ENCODE measurements at regions not wholly inside any gene's neighbourhood (a gene's known extent, or its start where the extent isn't known, plus 50 kb on each side); places are given as distances from the start of the nearest gene placed in this dataset.

DNA sequence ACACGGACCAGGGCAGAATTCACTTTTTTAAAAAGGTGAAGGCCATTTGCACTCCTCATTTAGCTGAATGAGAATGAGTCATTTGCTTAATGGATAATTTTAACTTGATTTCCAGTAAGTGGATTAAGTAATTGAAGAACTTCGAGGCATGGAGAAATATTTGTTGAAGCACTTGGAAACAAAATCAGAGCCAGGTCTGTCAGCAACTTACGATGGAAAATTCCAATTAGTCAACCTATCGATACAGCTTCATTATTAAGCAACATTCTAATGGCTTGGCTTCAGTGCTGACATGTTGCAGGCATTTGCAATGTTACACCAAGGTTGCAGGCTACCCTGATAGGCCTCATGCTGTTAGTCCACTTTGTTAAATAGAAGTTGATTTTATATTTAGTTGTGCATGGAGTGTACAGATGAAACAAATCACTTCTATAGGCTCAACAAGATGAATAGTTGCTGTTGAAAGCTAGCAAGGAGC is 423.5 kb upstream of the SLC35B3 start:
- Histone ChIP-seq H3K27me3 (ENCODE audit: insufficient read depth, low read length) (no peaks in the 10 kb centered on the region), H3K79me1 (ENCODE audit: insufficient read depth, low read depth, low read length, poor library complexity, severe bottlenecking) (no peaks in the 10 kb centered on the region), H3T11ph (ENCODE audit: low read length) (no peak overlapping the region), H3K14ac (ENCODE audit: insufficient read depth, low read length) (no peak overlapping the region), H3K18ac (ENCODE audit: insufficient read length, low read depth, low read length) (no peak overlapping the region), H2BK15ac (ENCODE audit: low read depth, low read length) (no peak overlapping the region), H4K8ac (replicated peaks; ENCODE audit: insufficient read length, low read depth, low read length) (no peak overlapping the region), H3K9ac (ENCODE audit: extremely low read depth, insufficient read length, low read length) (no peak overlapping the region), H3K23me2 (ENCODE audit: insufficient read length, low read depth, low read length, poor library complexity, severe bottlenecking) (no peaks in the 10 kb centered on the region), H3K23ac (ENCODE audit: insufficient read length, low read depth, low read length) (no peak overlapping the region), H2BK5ac (ENCODE audit: insufficient read length, low read length) (no peak overlapping the region), H2BK120ac (ENCODE audit: low read depth, low read length, poor library complexity, severe bottlenecking) (no peak overlapping the region), H2AFZ (ENCODE audit: low read length) (no peak overlapping the region), H3K9me3 (ENCODE audit: control insufficient read depth, low read depth, low read length) (no peaks in the 10 kb centered on the region), H3K56ac (ENCODE audit: insufficient read length, low read depth, low read length) (no peak overlapping the region), H3K4me1 (ENCODE audit: insufficient read depth, low read length) (no peaks in the 10 kb centered on the region), H2BK20ac (ENCODE audit: low read depth, low read length, poor library complexity, severe bottlenecking) (no peak overlapping the region), H4K5ac (ENCODE audit: insufficient read length, low read depth, low read length) (no peak overlapping the region), H3K79me2 (ENCODE audit: insufficient read depth, low read length) (no peaks in the 10 kb centered on the region), H4K20me1 (ENCODE audit: control insufficient read depth, insufficient read depth, insufficient read length) (no peaks in the 10 kb centered on the region), H2AK5ac (ENCODE audit: insufficient read length, low read length) (no peak overlapping the region), H3K4ac (ENCODE audit: low read depth, low read length) (no peak overlapping the region), H3K4me2 (ENCODE audit: insufficient read depth, insufficient read length, low read length) (no peak overlapping the region), H3K27ac (ENCODE audit: insufficient read length, low read depth, low read length) (no peak overlapping the region), H2BK12ac (ENCODE audit: insufficient read length, low read depth, low read length) (no peak overlapping the region), H4K91ac (ENCODE audit: insufficient read length, low read depth, low read length) (no peak overlapping the region)
- Mint-ChIP-seq H3K9me3 (no peaks in the 10 kb centered on the region), H3K27me3 (ENCODE audit: low read depth) (no peaks in the 10 kb centered on the region), H3K4me1 (no peaks in the 10 kb centered on the region), H3K4me3 (no peak overlapping the region), H3K36me3 (ENCODE audit: insufficient read depth in 1 of 3, low read depth in 3 of 3) (no peaks in the 10 kb centered on the region), H3K27ac (no peak overlapping the region)
- no CpG with 5 or more reads among the region's 4 CpGs for WGBS (ENCODE audit: extremely low coverage, insufficient read length, low lambda C conversion rate)
- DNase-seq = no peak
- TF ChIP-seq, protein P1, sequence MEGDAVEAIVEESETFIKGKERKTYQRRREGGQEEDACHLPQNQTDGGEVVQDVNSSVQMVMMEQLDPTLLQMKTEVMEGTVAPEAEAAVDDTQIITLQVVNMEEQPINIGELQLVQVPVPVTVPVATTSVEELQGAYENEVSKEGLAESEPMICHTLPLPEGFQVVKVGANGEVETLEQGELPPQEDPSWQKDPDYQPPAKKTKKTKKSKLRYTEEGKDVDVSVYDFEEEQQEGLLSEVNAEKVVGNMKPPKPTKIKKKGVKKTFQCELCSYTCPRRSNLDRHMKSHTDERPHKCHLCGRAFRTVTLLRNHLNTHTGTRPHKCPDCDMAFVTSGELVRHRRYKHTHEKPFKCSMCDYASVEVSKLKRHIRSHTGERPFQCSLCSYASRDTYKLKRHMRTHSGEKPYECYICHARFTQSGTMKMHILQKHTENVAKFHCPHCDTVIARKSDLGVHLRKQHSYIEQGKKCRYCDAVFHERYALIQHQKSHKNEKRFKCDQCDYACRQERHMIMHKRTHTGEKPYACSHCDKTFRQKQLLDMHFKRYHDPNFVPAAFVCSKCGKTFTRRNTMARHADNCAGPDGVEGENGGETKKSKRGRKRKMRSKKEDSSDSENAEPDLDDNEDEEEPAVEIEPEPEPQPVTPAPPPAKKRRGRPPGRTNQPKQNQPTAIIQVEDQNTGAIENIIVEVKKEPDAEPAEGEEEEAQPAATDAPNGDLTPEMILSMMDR (conservative IDR thresholded peaks at IDR 0.05) = no peak

Data from H9 (cell line).